ENCODE measurements at regions not wholly inside any gene's neighbourhood (a gene's known extent, or its start where the extent isn't known, plus 50 kb on each side); places are given as distances from the start of the nearest gene placed in this dataset.

GRCh38 chrX:20641954-20642353, 375.2 kb upstream of the RPS6KA3 start:
- Histone ChIP-seq H3K4me1 (no peaks in the 10 kb centered on the region), H3K4me3 (no peak overlapping the region), H3K36me3 (no peaks in the 10 kb centered on the region), H3K27ac (no peak overlapping the region), H3K27me3 (peaks cover 0 to 4% (median 0%) of the 10 kb centered on the region in 4 donors), H3K9me3 (no peaks in the 10 kb centered on the region)
- ATAC-seq, result no peak
- 41 to 54% methylated on average over 1 of the region's 1 CpG for WGBS, 2 donors
- TF ChIP-seq, protein P1, sequence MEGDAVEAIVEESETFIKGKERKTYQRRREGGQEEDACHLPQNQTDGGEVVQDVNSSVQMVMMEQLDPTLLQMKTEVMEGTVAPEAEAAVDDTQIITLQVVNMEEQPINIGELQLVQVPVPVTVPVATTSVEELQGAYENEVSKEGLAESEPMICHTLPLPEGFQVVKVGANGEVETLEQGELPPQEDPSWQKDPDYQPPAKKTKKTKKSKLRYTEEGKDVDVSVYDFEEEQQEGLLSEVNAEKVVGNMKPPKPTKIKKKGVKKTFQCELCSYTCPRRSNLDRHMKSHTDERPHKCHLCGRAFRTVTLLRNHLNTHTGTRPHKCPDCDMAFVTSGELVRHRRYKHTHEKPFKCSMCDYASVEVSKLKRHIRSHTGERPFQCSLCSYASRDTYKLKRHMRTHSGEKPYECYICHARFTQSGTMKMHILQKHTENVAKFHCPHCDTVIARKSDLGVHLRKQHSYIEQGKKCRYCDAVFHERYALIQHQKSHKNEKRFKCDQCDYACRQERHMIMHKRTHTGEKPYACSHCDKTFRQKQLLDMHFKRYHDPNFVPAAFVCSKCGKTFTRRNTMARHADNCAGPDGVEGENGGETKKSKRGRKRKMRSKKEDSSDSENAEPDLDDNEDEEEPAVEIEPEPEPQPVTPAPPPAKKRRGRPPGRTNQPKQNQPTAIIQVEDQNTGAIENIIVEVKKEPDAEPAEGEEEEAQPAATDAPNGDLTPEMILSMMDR (IDR thresholded peaks at IDR 0.05), result no peak
- intact Hi-C loops (cut with DNase I), result no loop called here
- FAIRE-seq, result no peak
- DNase-seq, result no peak

DNA sequence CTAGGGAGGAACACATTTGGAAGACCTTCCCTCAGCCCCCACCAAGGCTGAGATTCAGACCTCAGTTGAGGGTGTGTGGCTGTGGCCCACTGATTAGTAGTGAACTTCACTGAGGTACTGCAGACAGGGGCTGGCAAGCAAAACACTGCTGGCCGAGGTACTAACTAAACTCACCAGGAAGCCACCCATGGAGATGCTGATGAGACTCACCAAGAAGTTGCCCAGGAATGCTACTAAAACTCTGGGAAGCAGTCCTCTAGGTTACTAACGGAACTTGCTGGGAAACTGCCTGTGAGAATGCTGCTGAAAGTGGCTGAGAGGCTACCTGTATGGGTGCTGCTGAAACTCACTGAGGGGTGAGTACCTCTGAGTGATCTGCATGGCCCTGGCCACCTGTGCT, 372.4 kb upstream of the RPS6KA3 start:
- WGBS, 2 donors, result 46 to 57% methylated on average over 2 of the region's 2 CpGs
- H3K36me3 ChIP-seq, result no peaks in the 10 kb centered on the region
- FAIRE-seq, result no peak
- no peaks in the 10 kb centered on the region for H3K4me1 ChIP-seq
- no peak overlapping the region for H3K4me3 ChIP-seq
- DNase-seq, result no peak
- no peak overlapping the region for H3K27ac ChIP-seq
- TF ChIP-seq, protein P1 (IDR thresholded peaks at IDR 0.05), result no peak
- no peaks in the 10 kb centered on the region for H3K9me3 ChIP-seq
- ATAC-seq, result no peak
- intact Hi-C loops (cut with DNase I), result no loop called here
- H3K27me3 ChIP-seq, result peaks cover 0 to 4% (median 0%) of the 10 kb centered on the region in 4 donors

GRCh38 chrX:20637351-20637750, 370.6 kb upstream of the RPS6KA3 start:
- Histone ChIP-seq H3K4me1 (no peaks in the 10 kb centered on the region), H3K4me3 (no peak overlapping the region), H3K27me3 (peaks cover 0 to 4% (median 0%) of the 10 kb centered on the region in 4 donors), H3K36me3 (no peaks in the 10 kb centered on the region), H3K9me3 (no peaks in the 10 kb centered on the region), H3K27ac (no peak overlapping the region)
- DNase-seq, result no peak
- no peak for ATAC-seq
- TF ChIP-seq, protein P1 (IDR thresholded peaks at IDR 0.05), result no peak
- intact Hi-C loops (cut with DNase I), result no loop called here
- FAIRE-seq, result no peak
- WGBS, 2 donors, result 84% methylated on average over 2 of the region's 2 CpGs

DNA sequence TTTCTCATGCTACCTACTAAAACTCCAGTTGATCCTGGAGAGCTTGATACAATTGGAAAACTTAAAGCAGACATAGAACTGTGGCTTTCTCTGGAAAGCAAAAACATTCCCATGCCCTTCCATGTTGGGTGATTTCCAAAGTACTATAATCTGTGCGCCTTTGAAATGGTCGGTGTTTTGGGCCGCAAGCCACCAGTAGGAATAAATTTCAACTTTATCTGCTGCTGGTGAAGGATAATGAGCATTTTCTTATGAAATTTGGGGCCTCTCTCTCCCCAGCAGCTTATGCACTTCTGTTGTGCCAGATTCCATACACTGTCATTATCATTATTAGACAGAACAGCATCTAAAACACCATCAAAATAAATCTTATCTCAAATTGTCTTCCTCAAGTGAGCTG, 366.7 kb upstream of the RPS6KA3 start:
- Histone ChIP-seq H3K27ac (no peak overlapping the region), H3K9me3 (no peaks in the 10 kb centered on the region), H3K36me3 (no peaks in the 10 kb centered on the region), H3K27me3 (peaks cover 0 to 4% (median 0%) of the 10 kb centered on the region in 4 donors), H3K4me1 (no peaks in the 10 kb centered on the region), H3K4me3 (no peak overlapping the region)
- TF ChIP-seq, protein P1 (IDR thresholded peaks at IDR 0.05), result no peak
- DNase-seq, result no peak
- no peak for FAIRE-seq
- ATAC-seq, result no peak
- intact Hi-C loops (cut with DNase I), result no loop called here
- WGBS, 2 donors, result 79% methylated on average over 3 of the region's 3 CpGs

DNA sequence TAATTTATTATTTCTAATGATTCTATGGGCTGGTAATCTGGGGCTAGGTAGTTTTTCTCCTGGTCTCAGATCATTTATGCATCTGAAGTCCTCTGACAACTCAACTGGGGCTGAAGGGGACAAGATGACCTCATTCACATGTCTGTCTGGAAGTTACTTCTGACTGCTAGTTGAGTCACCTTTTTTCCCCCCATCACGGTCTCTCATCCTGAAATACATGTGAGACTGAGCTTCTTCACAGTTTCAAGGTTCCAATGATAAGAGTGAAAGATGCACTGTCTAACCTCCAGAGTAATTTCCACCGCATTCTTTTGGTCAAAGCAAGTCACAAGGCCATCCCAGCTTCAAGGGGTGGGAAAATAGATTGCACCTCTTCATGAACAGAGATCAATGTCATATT, 356.7 kb upstream of the RPS6KA3 start:
- intact Hi-C loops (cut with DNase I), result no loop called here
- no peaks in the 10 kb centered on the region for H3K9me3 ChIP-seq
- TF ChIP-seq, protein P1 (IDR thresholded peaks at IDR 0.05), result no peak
- DNase-seq, result no peak
- WGBS, 2 donors, result 56 to 80% methylated on average over 2 of the region's 2 CpGs
- ATAC-seq, result no peak
- no peaks in the 10 kb centered on the region for H3K36me3 ChIP-seq
- no peak for FAIRE-seq
- no peaks in the 10 kb centered on the region for H3K27me3 ChIP-seq
- no peak overlapping the region for H3K27ac ChIP-seq
- no peak overlapping the region for H3K4me3 ChIP-seq
- no peaks in the 10 kb centered on the region for H3K4me1 ChIP-seq
